SK-N-SH (cell line): ENCODE measurements at regions not wholly inside any gene's neighbourhood (a gene's known extent, or its start where the extent isn't known, plus 50 kb on each side); places are given as distances from the start of the nearest gene placed in this dataset.

Experiments used
- CTCF ChIA-PET: fragments of 300-600, 350-600 bp; formaldehyde crosslinking; extraction: SDS; loops from one replicate; lab custom pipeline; 2021; lab: Yijun Ruan, JAX
- POLR2A ChIA-PET: fragments of 350-600 bp; sonication (Branson Sonifier 250); formaldehyde crosslinking; extraction: SDS; loops from one replicate; lab custom pipeline; 2020; ENCODE audit warnings: antibody characterized with exemption, inconsistent platforms; lab: Yijun Ruan, JAX
- DNase-seq: peaks from one replicate; pipeline ENCODE4 v3.0.0; 2012
- H2AFZ ChIP-seq: fragments of 200-600 bp; sonication (generic); 2 replicates; pipeline ENCODE4 v1.8.1; 2016; ENCODE audit warnings: antibody characterized with exemption, mild to moderate bottlenecking, low read depth
- H3F3A ChIP-seq: fragments of 200-600 bp; sonication (generic); replicated peaks from 2 replicates; pipeline ENCODE3; 2016; ENCODE audit warnings: antibody characterized with exemption, mild to moderate bottlenecking; ENCODE audit not compliant: insufficient read depth
- H3K27ac ChIP-seq, 2 experiments: fragments of 200-500 bp in 1 of 2; fragments of 200-600 bp in 1 of 2; sonication (Bioruptor generic) in 1 of 2; sonication (generic), shearing (Covaris generic) in 1 of 2; 2 replicates each; pipeline versions ENCODE4 v1.5.1 to v1.6.1; 2014 to 2016; ENCODE audit warnings: low read depth in 2 of 2, inconsistent platforms in 1 of 2, low read length in 1 of 2, mild to moderate bottlenecking in 1 of 2, mixed read lengths in 1 of 2
- H3K27me3 ChIP-seq: fragments of 200-600 bp; sonication (generic), shearing (Covaris generic); 2 replicates; pipeline ENCODE4 v1.6.1; 2016; ENCODE audit warnings: mixed run types; ENCODE audit not compliant: insufficient read depth
- H3K36me3 ChIP-seq, 2 experiments: fragments of 200-500 bp in 1 of 2; fragments of 200-600 bp in 1 of 2; sonication (Bioruptor generic) in 1 of 2; sonication (generic) in 1 of 2; replicated peaks in 1 of 2; 2 replicates each; pipeline versions ENCODE3 to v1.5.1; 2014 to 2016; ENCODE audit warnings: low read length in 1 of 2, mild to moderate bottlenecking in 1 of 2; ENCODE audit not compliant: insufficient read depth in 2 of 2, control insufficient read depth in 1 of 2
- H3K4me1 ChIP-seq, 2 experiments: fragments of 200-500 bp in 1 of 2; fragments of 200-600 bp in 1 of 2; sonication (Bioruptor generic) in 1 of 2; sonication (generic), shearing (Covaris generic) in 1 of 2; 2 replicates each; pipeline versions ENCODE4 v1.5.1 to v1.6.1; 2014 to 2016; ENCODE audit warnings: low read depth in 1 of 2, low read length in 1 of 2, mixed run types in 1 of 2; ENCODE audit not compliant: insufficient read depth in 2 of 2, control insufficient read depth in 1 of 2
- H3K4me2 ChIP-seq: fragments of 200-600 bp; sonication (generic), shearing (Covaris generic); 2 replicates; pipeline ENCODE4 v1.6.1; 2017; ENCODE audit warnings: mixed run types
- H3K4me3 ChIP-seq, 2 experiments: fragments of 200-500 bp in 1 of 2; fragments of 200-600 bp in 1 of 2; sonication (Bioruptor generic) in 1 of 2; sonication (generic), shearing (Covaris generic) in 1 of 2; 2 replicates each; pipeline versions ENCODE4 v1.5.1 to v1.8.1; 2014 to 2016; ENCODE audit warnings: low read depth in 2 of 2, inconsistent platforms in 1 of 2, low read length in 1 of 2, mild to moderate bottlenecking in 1 of 2, mixed read lengths in 1 of 2, moderate library complexity in 1 of 2
- H3K79me2 ChIP-seq: fragments of 200-600 bp; sonication (generic); 2 replicates; pipeline ENCODE4 v1.8.1; 2017; ENCODE audit warnings: mild to moderate bottlenecking; ENCODE audit not compliant: insufficient read depth
- H3K9ac ChIP-seq: fragments of 200-600 bp; sonication (generic); 2 replicates; pipeline ENCODE4 v1.6.1; 2017; ENCODE audit warnings: mixed run types
- H3K9me2 ChIP-seq: fragments of 200-600 bp; sonication (generic); 2 replicates; pipeline ENCODE4 v1.6.1; 2017; ENCODE audit warnings: mixed run types
- H3K9me3 ChIP-seq: fragments of 200-600 bp; sonication (generic); 2 replicates; pipeline ENCODE4 v1.6.1; 2017; ENCODE audit warnings: mixed run types, mild to moderate bottlenecking, moderate library complexity
- H4K20me1 ChIP-seq: fragments of 200-600 bp; sonication (generic); 2 replicates; pipeline ENCODE4 v1.6.1; 2017; ENCODE audit warnings: mild to moderate bottlenecking, mixed run types; ENCODE audit not compliant: insufficient read depth
- CTCF ChIP-seq: fragments of 200-600 bp; sonication (generic); IDR thresholded peaks from 2 replicates; pipeline ENCODE4 v1.6.1; 2017; ENCODE audit warnings: antibody characterized with exemption, mild to moderate bottlenecking, moderate library complexity
- EP300 ChIP-seq, 2 experiments: IDR thresholded peaks; 2 replicates each; pipeline versions ENCODE4 v1.4.0 to v1.6.1; 2012; ENCODE audit warnings: borderline replicate concordance in 1 of 2, low read depth in 1 of 2, low read length in 1 of 2
- FOSL2 ChIP-seq: IDR thresholded peaks from 2 replicates; pipeline ENCODE4 v1.4.0; 2012; ENCODE audit warnings: low read depth, mild to moderate bottlenecking, moderate library complexity, borderline replicate concordance
- FOXJ3 ChIP-seq: sonication (generic); formaldehyde crosslinking; IDR thresholded peaks from 2 replicates; pipeline ENCODE4 v1.5.1; 2020; ENCODE audit warnings: mild to moderate bottlenecking, missing genetic modification reagents
- GABPA ChIP-seq: IDR thresholded peaks from 2 replicates; pipeline ENCODE4 v1.4.0; 2012; ENCODE audit warnings: low read depth, mild to moderate bottlenecking
- GATA2 ChIP-seq: sonication (generic); formaldehyde crosslinking; IDR thresholded peaks from 2 replicates; pipeline ENCODE4 v1.5.0; 2020; ENCODE audit warnings: mild to moderate bottlenecking, missing genetic modification reagents
- JUND ChIP-seq: IDR thresholded peaks from 2 replicates; pipeline ENCODE4 v1.4.0; 2012
- MEF2A ChIP-seq: IDR thresholded peaks from 2 replicates; pipeline ENCODE4 v1.4.0; 2012; ENCODE audit warnings: low read depth, borderline replicate concordance
- MXI1 ChIP-seq: IDR thresholded peaks from 2 replicates; pipeline ENCODE4 v1.6.1; 2012; ENCODE audit warnings: mild to moderate bottlenecking, low read depth, low read length, improper control_type of control experiment
- NFIC ChIP-seq: IDR thresholded peaks from 2 replicates; pipeline ENCODE4 v1.4.0; 2012; ENCODE audit warnings: borderline replicate concordance
- NRF1 ChIP-seq: IDR thresholded peaks from 2 replicates; pipeline ENCODE4 v1.6.1; 2012; ENCODE audit warnings: low read depth, mild to moderate bottlenecking, low read length
- PBX3 ChIP-seq: IDR thresholded peaks from 2 replicates; pipeline ENCODE4; 2012
- RCOR1 ChIP-seq: fragments of 150-350 bp; IDR thresholded peaks from 2 replicates; pipeline ENCODE4 v1.6.1; 2017; ENCODE audit warnings: antibody characterized with exemption, low read length
- REST ChIP-seq: IDR thresholded peaks from 2 replicates; pipeline ENCODE4 v1.6.1; 2012; ENCODE audit warnings: mild to moderate bottlenecking, low read depth, low read length, moderate library complexity
- RXRA ChIP-seq: IDR thresholded peaks from 2 replicates; pipeline ENCODE4 v1.4.0; 2012; ENCODE audit warnings: low read depth, mild to moderate bottlenecking, borderline replicate concordance
- TCF12 ChIP-seq: IDR thresholded peaks from 2 replicates; pipeline ENCODE4 v1.4.0; 2012
- USF1 ChIP-seq: IDR thresholded peaks from 2 replicates; pipeline ENCODE4 v1.4.0; 2012; ENCODE audit warnings: low read depth, borderline replicate concordance
- YY1 ChIP-seq: IDR thresholded peaks from 2 replicates; pipeline ENCODE4 v1.4.0; 2012; ENCODE audit warnings: low read depth, mild to moderate bottlenecking
- WGBS: methylation state at CpG from one replicate; pipeline ENCODE4 v1.1.6; 2017; ENCODE audit warnings: low lambda C conversion rate; 5-methylcytosine and 5-hydroxymethylcytosine counted together

GRCh38 chr2:220955776-220956175 lies 616.3 kb downstream of the EPHA4 start:
- Histone ChIP-seq H3K36me3 (no peaks in the 10 kb centered on the region), H3K27ac (no peak overlapping the region), H4K20me1 (no peaks in the 10 kb centered on the region), H3K4me2 (no peak overlapping the region), H3F3A (no peaks in the 10 kb centered on the region), H3K9me3 (no peaks in the 10 kb centered on the region), H3K4me3 (no peak overlapping the region), H3K9ac (no peak overlapping the region), H3K9me2 (0 out of 2 replicates have a peak, but pooled peaks cover 3% of the 10 kb centered on the region), H3K79me2 (no peaks in the 10 kb centered on the region), H3K27me3 (no peaks in the 10 kb centered on the region), H2AFZ (no peak overlapping the region), H3K4me1 (no peaks in the 10 kb centered on the region)
- WGBS = 14% methylated on average over 1 of the region's 1 CpG
- ChIA-PET CTCF (no interaction called here), POLR2A (no interaction called here)
- no peak for DNase-seq
- no peak for TF ChIP-seq NFIC
- TF ChIP-seq RXRA = no peak
- no peak for TF ChIP-seq JUND
- no peak for TF ChIP-seq YY1
- TF ChIP-seq FOSL2 = no peak
- no peak for TF ChIP-seq USF1
- no peak for TF ChIP-seq FOXJ3 (CRISPR knock-in tag)
- TF ChIP-seq NRF1 = no peak
- TF ChIP-seq MEF2A = no peak
- TF ChIP-seq REST = no peak
- no peak for TF ChIP-seq TCF12
- TF ChIP-seq PBX3 = no peak
- TF ChIP-seq RCOR1 = no peak
- TF ChIP-seq GABPA = no peak
- TF ChIP-seq EP300 (IDR thresholded peaks at IDR 0.05; ENCODE audit: borderline replicate concordance in 1 of 2, low read depth in 1 of 2, low read length in 1 of 2) = no peak
- TF ChIP-seq GATA2 (CRISPR knock-in tag) = no peak
- TF ChIP-seq CTCF = no peak
- TF ChIP-seq MXI1 = no peak
